ENCODE measurements at regions not wholly inside any gene's neighbourhood (a gene's known extent, or its start where the extent isn't known, plus 50 kb on each side); places are given as distances from the start of the nearest gene placed in this dataset.
A peak's percentile ranks its signal among the peaks of the same experiment; 100 is the strongest.

GRCh38 chr4:17352357-17352756 lies 159.5 kb downstream of the QDPR start:
- no peak for TF ChIP-seq CTCF (IDR thresholded peaks at IDR 0.05; ENCODE audit: insufficient read depth, low read depth, low read length, missing control alignments)
- H3K4me3 ChIP-seq (ENCODE audit: low read length) = no peak overlapping the region
- DNase-seq (ENCODE audit: low read depth) = no peak

DNA sequence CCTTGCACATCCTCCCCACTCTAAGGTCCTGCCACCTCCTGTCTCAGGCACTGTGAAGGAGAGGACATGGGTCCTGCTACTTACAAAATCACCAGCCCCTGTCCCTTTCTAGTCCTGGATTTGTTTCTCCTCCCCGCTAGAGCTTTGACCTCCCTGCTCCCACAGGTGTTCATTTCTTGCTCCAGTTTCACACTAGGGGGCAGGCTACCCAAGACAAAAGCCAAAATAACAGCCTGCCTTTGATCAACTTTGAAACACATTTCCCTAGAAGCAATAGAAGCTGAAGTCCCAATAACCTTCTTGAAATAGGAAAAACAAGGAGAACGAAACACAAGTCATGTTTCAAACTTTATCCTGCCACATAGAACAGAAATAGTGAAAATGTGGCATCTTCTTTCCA lies 164.4 kb downstream of the QDPR start:
- peak; percentile 34 for TF ChIP-seq CTCF (IDR thresholded peaks at IDR 0.05; ENCODE audit: insufficient read depth, low read depth, low read length, missing control alignments)
- H3K4me3 ChIP-seq (ENCODE audit: low read length) = no peak overlapping the region
- DNase-seq (ENCODE audit: low read depth) = peak; percentile 29

DNA sequence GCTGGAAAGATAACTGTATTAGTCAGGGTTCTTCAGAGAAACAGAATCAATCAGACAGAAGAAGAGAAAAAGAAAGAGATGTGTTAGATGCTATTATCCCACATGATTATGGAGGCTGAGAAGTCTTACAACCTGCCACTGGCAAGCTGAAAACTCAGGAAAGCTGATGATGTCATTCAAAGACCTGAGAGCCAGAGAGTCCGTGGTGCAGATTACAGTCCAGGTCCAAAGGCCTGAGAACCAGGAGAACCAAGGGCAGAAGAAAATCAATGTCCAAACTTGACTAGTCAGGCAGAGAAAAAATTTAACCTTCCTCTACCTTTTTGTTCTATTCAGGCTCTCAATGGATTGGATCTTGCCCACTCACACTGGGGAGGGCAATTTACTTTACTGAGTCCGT lies 172.5 kb downstream of the QDPR start:
- TF ChIP-seq CTCF (IDR thresholded peaks at IDR 0.05; ENCODE audit: insufficient read depth, low read depth, low read length, missing control alignments) = no peak
- no peak for DNase-seq (ENCODE audit: low read depth)
- no peak overlapping the region for H3K4me3 ChIP-seq (ENCODE audit: low read length)

GRCh38 chr4:17336986-17337385 lies 174.9 kb downstream of the QDPR start:
- TF ChIP-seq CTCF (IDR thresholded peaks at IDR 0.05; ENCODE audit: insufficient read depth, low read depth, low read length, missing control alignments) = no peak
- no peak overlapping the region for H3K4me3 ChIP-seq (ENCODE audit: low read length)
- DNase-seq (ENCODE audit: low read depth) = no peak

DNA sequence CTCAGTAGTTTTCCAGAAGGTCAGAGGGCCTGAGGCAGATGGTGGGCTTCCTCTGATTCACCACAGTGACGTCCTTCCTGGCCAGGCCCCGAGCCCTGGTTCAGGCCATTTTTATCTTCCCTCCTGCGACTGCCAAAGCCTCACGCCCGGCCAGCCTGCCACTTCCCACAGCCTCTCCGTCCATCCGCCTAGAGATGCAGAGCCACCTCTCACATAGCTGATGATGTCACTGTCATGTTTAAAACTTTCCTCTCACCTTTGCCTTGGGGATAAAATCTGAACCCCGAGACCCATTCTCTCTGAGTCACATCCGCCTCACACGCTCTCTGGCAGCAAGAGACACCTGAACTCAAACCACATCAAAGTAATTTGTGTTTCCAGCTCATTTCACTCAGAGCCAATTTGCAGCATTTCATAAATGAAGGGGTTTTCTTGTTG lies 175.3 kb downstream of the QDPR start:
- H3K4me3 ChIP-seq (ENCODE audit: low read length) = no peak overlapping the region
- peak; percentile 45 for DNase-seq (ENCODE audit: low read depth)
- no peak for TF ChIP-seq CTCF (IDR thresholded peaks at IDR 0.05; ENCODE audit: insufficient read depth, low read depth, low read length, missing control alignments)

DNA sequence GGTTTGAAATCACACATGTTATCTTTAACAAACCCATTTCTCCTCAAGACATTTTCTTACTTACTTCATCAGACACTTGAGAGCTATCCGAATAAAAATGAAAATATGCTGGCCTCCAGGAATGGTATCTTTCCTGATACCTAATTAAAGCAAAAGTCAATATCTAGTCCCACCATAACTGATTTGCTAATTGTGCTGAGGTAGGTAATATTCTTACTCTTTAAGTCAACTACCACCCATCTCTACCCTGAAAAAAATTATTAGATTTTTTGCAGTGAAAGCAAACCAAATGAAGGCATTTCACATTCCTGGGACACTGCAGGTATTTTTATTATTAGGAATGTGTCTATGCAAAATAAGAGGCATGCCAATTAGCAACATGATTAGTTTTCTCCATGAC lies 175.8 kb downstream of the QDPR start:
- TF ChIP-seq CTCF (IDR thresholded peaks at IDR 0.05; ENCODE audit: insufficient read depth, low read depth, low read length, missing control alignments) = no peak
- no peak overlapping the region for H3K4me3 ChIP-seq (ENCODE audit: low read length)
- DNase-seq (ENCODE audit: low read depth) = no peak

- no peak for DNase-seq (ENCODE audit: low read depth)
- no peak overlapping the region for H3K4me3 ChIP-seq (ENCODE audit: low read length)
- no peak for TF ChIP-seq CTCF (IDR thresholded peaks at IDR 0.05; ENCODE audit: insufficient read depth, low read depth, low read length, missing control alignments)
Observed at GRCh38 chr4:17335371-17335770, 176.5 kb downstream of the QDPR start.
